ENCODE measurements at regions not wholly inside any gene's neighbourhood (a gene's known extent, or its start where the extent isn't known, plus 50 kb on each side); places are given as distances from the start of the nearest gene placed in this dataset.

DNA sequence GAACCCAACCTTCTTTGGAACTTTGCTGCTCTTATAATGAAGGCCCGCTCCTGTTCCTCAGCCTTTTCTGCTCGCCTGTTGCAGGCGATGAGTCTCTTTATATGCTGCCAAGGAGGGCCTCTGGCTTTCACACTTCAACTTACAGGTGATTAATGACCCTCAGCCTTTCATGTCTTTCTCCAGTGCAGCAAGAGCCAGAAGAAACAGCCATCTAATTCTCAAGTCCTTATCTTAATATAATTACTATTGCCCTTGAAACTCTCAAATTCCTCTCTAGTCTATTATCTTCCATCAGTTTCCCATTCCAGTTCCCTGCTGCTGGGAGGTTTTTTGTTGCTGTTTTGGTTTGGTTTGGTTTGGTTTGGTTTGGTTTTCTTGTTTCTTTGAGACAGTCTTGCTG is 121.8 kb upstream of the MED13 start:
- no peak for TF ChIP-seq EP300 (IDR thresholded peaks at IDR 0.05)
- TF ChIP-seq, protein P1, sequence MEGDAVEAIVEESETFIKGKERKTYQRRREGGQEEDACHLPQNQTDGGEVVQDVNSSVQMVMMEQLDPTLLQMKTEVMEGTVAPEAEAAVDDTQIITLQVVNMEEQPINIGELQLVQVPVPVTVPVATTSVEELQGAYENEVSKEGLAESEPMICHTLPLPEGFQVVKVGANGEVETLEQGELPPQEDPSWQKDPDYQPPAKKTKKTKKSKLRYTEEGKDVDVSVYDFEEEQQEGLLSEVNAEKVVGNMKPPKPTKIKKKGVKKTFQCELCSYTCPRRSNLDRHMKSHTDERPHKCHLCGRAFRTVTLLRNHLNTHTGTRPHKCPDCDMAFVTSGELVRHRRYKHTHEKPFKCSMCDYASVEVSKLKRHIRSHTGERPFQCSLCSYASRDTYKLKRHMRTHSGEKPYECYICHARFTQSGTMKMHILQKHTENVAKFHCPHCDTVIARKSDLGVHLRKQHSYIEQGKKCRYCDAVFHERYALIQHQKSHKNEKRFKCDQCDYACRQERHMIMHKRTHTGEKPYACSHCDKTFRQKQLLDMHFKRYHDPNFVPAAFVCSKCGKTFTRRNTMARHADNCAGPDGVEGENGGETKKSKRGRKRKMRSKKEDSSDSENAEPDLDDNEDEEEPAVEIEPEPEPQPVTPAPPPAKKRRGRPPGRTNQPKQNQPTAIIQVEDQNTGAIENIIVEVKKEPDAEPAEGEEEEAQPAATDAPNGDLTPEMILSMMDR (IDR thresholded peaks at IDR 0.05) = no peak

All from suprapubic skin (tissue), 3 donors.